Epithelial cell of proximal tubule (primary cell): ENCODE measurements at regions not wholly inside any gene's neighbourhood (a gene's known extent, or its start where the extent isn't known, plus 50 kb on each side); places are given as distances from the start of the nearest gene placed in this dataset.

Experiments
- DNase-seq: peaks from one replicate; pipeline ENCODE4 v3.0.0-alpha.2; 2011; ENCODE audit warnings: low read depth
- H3K4me3 ChIP-seq: 2 replicates; pipeline ENCODE4 v1.5.1; 2011; ENCODE audit warnings: low read depth, mild to moderate bottlenecking, low read length
- CTCF ChIP-seq: conservative IDR thresholded peaks from 2 replicates; pipeline ENCODE4 v1.5.1; 2012; ENCODE audit warnings: low read depth, mild to moderate bottlenecking, low read length

- no peak overlapping the region for H3K4me3 ChIP-seq
- no peak for TF ChIP-seq CTCF
- no peak for DNase-seq
These were observed 56.7 kb upstream of the SGK1 start for GRCh38 chr6:134374491-134375219.

- no peak for DNase-seq
These were observed 56.1 kb upstream of the SGK1 start for GRCh38 chr6:134373993-134374392.

GRCh38 chr6:134373282-134373922 is 55.5 kb upstream of the SGK1 start:
- no peak overlapping the region for H3K4me3 ChIP-seq
- TF ChIP-seq CTCF: no peak
- DNase-seq: no peak

More at GRCh38 chr6:134373993-134374392, 56.1 kb upstream of the SGK1 start:
- no peak for TF ChIP-seq CTCF
- H3K4me3 ChIP-seq: no peak overlapping the region

DNA sequence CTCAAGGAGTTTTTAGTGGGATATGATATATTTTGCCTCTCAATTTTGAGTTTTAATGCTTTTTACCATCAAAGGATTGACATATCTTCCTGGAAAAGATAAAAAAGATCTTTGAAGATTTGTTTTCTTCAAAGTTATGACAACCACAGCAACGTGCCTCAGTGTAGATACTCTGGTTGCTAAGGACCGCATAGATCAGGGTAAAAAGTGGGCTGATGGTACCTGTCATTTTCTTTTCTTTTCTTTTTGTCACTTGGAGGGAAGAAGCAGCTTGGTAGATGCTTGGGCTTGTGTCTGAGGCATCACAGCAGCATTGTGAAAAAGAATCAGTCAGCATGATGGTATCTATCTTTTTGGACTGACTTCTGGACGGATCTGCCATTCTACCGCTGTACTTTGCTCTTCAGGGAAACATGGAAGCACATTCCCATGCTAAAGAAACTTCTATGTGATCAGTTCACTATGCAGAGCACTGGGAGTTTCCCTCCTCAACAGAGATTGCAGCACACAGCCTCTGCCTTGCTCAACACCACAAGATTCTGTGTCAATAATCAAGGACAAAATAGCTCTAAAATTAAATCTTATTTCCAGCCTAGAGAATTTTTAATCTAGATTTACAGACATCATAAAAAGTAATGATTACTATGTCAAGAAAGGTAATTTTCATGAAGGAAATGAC is 54.8 kb upstream of the SGK1 start:
- no peak for TF ChIP-seq CTCF

GRCh38 chr6:134368670-134369069 is 50.8 kb upstream of the SGK1 start:
- TF ChIP-seq CTCF: no peak
- H3K4me3 ChIP-seq: no peak overlapping the region
- no peak for DNase-seq

More for the DNA sequence above, 54.8 kb upstream of the SGK1 start:
- no peak for DNase-seq
- H3K4me3 ChIP-seq: no peak overlapping the region
